RWPE1 (cell line): ENCODE measurements at regions not wholly inside any gene's neighbourhood (a gene's known extent, or its start where the extent isn't known, plus 50 kb on each side); places are given as distances from the start of the nearest gene placed in this dataset.

ENCODE experiments used
- CTCF ChIA-PET: fragments of 350-600 bp; sonication (Branson Sonifier 250); formaldehyde crosslinking; extraction: SDS; loops from one replicate; lab custom pipeline; 2021; lab: Yijun Ruan, JAX
- POLR2A ChIA-PET: fragments of 400-600 bp; formaldehyde crosslinking; extraction: SDS; loops from one replicate; lab custom pipeline; 2020; ENCODE audit warnings: antibody characterized with exemption; ENCODE audit not compliant: low non-redundant PET; lab: Yijun Ruan, JAX
- DNase-seq: peaks from one replicate; pipeline ENCODE4 v3.0.0; 2012; ENCODE audit warnings: low spot score
- H3K27ac ChIP-seq: fragments of 450-650 bp; 2 replicates; pipeline ENCODE4 v1.5.1; 2017
- CTCF ChIP-seq: fragments of 450-650 bp; conservative IDR thresholded peaks from 2 replicates; pipeline ENCODE4 v1.5.1; 2017; ENCODE audit warnings: low read depth, mild to moderate bottlenecking

GRCh38 chr12:97276661-97277429 is 185.8 kb upstream of the RMST start:
- CTCF ChIA-PET, result no interaction called here
- POLR2A ChIA-PET, result no interaction called here
- no peak overlapping the region for H3K27ac ChIP-seq
- no peak for DNase-seq
- no peak for TF ChIP-seq CTCF

GRCh38 chr12:97283297-97283696 is 179.3 kb upstream of the RMST start:
- no peak for DNase-seq
- ChIA-PET CTCF (no interaction called here), POLR2A (no interaction called here)
- no peak overlapping the region for H3K27ac ChIP-seq
- TF ChIP-seq CTCF, result no peak

- no peak overlapping the region for H3K27ac ChIP-seq
- ChIA-PET CTCF (no interaction called here), POLR2A (no interaction called here)
- no peak for TF ChIP-seq CTCF
- no peak for DNase-seq
Measured at GRCh38 chr12:97288531-97288930, 174.1 kb upstream of the RMST start.

GRCh38 chr12:97292588-97292987 is 170.0 kb upstream of the RMST start:
- TF ChIP-seq CTCF, result no peak
- no peak overlapping the region for H3K27ac ChIP-seq
- ChIA-PET POLR2A (no interaction called here), CTCF (no interaction called here)
- no peak for DNase-seq

- TF ChIP-seq CTCF, result no peak
- ChIA-PET CTCF (no interaction called here), POLR2A (no interaction called here)
Measured at GRCh38 chr12:97293541-97293940, 169.1 kb upstream of the RMST start.

GRCh38 chr12:97299847-97300246 is 162.8 kb upstream of the RMST start:
- CTCF ChIA-PET, result no interaction called here
- no peak for TF ChIP-seq CTCF
- no peak overlapping the region for H3K27ac ChIP-seq
- POLR2A ChIA-PET, result no interaction called here
- no peak for DNase-seq

More at GRCh38 chr12:97293541-97293940, 169.1 kb upstream of the RMST start:
- no peak overlapping the region for H3K27ac ChIP-seq
- no peak for DNase-seq
